ENCODE measurements at regions not wholly inside any gene's neighbourhood (a gene's known extent, or its start where the extent isn't known, plus 50 kb on each side); places are given as distances from the start of the nearest gene placed in this dataset.

DNA sequence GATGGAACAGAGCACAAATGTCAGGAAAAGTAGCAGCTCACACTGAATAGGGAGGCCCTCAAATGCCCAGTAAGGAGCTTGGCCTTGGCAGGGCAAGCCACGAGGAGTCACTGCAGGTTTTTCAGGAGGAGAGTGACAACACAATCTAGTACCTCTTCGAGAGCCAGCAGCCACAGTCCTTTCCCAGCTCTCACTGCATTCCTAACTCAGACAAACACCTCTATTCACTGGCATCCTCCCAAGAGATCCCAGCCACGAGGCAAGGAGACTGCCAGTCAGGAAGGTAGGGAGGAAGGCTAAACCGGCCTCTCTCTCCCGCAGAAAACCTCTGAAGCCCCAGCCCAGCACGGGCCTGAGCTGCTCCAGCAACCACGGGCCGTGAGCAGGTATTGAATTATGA lies 146.0 kb upstream of the SMAD3 start:
- CTCF ChIA-PET: interaction anchor here (1.6 to 2.6 kb wide), 2 partner anchors 12 to 16 kb away, joined by 4 to 14 read pairs; no protein-coding TSS in a partner anchor
- Mint-ChIP-seq H3K4me1 (ENCODE audit: low read depth) (peaks cover 21% of the 10 kb centered on the region), H3K27me3 (ENCODE audit: low read depth) (peaks cover 35% of the 10 kb centered on the region), H3K36me3 (ENCODE audit: low read depth) (peaks cover 14% of the 10 kb centered on the region), H3K4me3 (no peak overlapping the region), H3K9me3 (ENCODE audit: insufficient read depth) (peaks cover 22% of the 10 kb centered on the region), H3K27ac (no peak overlapping the region)
- POLR2A ChIA-PET: no interaction called here
- ATAC-seq (no peak), DNase-seq (no peak)

DNA sequence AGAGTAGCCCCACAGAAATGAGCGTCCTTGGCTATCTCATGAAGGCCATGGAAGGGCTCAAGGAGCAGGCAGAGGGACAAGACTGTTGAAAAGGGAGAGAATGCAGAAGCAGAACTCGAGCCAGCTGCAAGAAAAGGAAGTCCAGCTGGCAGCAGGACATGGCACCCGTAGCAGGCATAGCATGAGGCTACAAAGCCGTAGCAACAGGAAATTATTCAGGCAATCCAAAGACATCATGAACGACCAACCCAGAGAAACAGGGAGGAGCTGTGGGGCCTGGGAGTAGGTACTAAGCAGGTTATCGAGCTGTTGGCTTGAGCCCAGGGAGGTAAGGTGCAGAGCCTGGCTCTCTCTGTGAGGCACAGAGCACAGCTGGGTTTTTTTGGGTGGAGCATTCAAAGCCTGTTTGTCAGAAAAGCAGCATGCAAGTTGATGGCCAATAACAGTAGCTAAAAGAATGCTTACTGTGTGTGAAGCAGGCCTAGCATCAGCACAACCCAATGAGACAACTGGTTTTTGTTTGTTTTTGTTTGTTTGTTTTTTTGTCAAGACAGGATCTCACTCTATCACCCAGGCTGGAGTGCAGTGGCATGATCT lies 144.0 kb upstream of the SMAD3 start:
- CTCF ChIA-PET: interaction anchor here (0.9 to 4.5 kb wide), 4 partner anchors 10 to 407 kb away, joined by 3 to 20 read pairs (median 4); no protein-coding TSS in a partner anchor
- Mint-ChIP-seq H3K27ac (no peak overlapping the region), H3K4me1 (ENCODE audit: low read depth) (peaks cover 17% of the 10 kb centered on the region), H3K36me3 (ENCODE audit: low read depth) (peaks cover 10% of the 10 kb centered on the region), H3K27me3 (ENCODE audit: low read depth) (peaks cover 29% of the 10 kb centered on the region), H3K4me3 (no peak overlapping the region), H3K9me3 (ENCODE audit: insufficient read depth) (peaks cover 21% of the 10 kb centered on the region)
- ATAC-seq (no peak), DNase-seq (no peak)
- POLR2A ChIA-PET: no interaction called here

DNA sequence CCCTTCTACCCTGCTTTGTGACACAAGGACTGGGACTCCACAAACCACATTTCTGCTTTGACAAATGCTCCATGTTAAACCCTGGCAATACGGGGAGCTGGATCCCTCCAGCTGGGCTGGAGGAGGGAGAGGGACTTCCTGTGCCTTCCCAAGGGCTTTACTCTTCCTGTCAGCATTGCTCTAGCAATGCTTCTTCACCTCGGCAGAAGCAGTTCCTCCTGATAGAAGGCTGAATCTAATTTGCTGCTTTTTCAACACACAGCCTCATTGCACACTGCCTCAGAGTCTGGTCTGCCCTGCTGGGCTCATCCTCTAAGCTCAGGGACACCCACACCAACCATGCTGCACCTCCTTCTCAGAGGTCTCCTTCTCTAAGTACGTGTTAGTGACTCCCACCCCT lies 142.8 kb upstream of the SMAD3 start:
- no peak overlapping the region for H3K27ac Mint-ChIP-seq
- POLR2A ChIA-PET: no interaction called here
- CTCF ChIA-PET: interaction anchor here (1.5 to 4.5 kb wide), 4 partner anchors 11 to 406 kb away, joined by 3 to 20 read pairs (median 6); no protein-coding TSS in a partner anchor
- H3K4me3 Mint-ChIP-seq: no peak overlapping the region
- ATAC-seq: no peak
- peaks cover 22% of the 10 kb centered on the region for H3K27me3 Mint-ChIP-seq (ENCODE audit: low read depth)
- H3K9me3 Mint-ChIP-seq (ENCODE audit: insufficient read depth): peaks cover 10% of the 10 kb centered on the region
- H3K36me3 Mint-ChIP-seq (ENCODE audit: low read depth): peaks cover 3% of the 10 kb centered on the region
- H3K4me1 Mint-ChIP-seq (ENCODE audit: low read depth): peaks cover 15% of the 10 kb centered on the region
- DNase-seq: no peak

- ChIA-PET POLR2A (no interaction called here), CTCF (interaction anchor here (1.9 to 4.5 kb wide), 2 partner anchors 12 to 20 kb away, joined by 8 to 20 read pairs; no protein-coding TSS in a partner anchor)
- ATAC-seq: peak; percentile 78
Measured at GRCh38 chr15:66923438-66923881, 141.9 kb upstream of the SMAD3 start.

DNA sequence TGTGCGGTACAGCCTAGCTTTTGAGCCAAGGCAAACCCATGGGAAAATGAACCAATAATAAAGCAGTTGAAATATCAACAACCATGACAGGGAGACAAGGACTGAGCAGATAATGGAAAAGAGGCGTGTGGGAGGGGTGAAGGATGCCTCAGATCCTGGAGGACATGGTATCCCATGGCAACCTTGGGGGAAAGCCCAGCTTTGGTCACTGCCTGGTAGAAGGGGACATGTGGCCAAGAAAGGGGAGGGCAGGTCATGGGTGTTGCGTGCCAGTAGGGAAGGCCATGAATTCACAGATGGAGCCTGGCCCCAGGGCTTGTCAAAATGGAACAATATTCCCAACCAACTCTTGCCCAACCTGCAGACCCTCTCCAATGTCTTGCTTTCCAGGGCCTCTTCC lies 140.5 kb upstream of the SMAD3 start:
- H3K9me3 Mint-ChIP-seq (ENCODE audit: insufficient read depth): peaks cover 3% of the 10 kb centered on the region
- H3K36me3 Mint-ChIP-seq (ENCODE audit: low read depth): no peaks in the 10 kb centered on the region
- POLR2A ChIA-PET: no interaction called here
- CTCF ChIA-PET: interaction anchor here (1.3 kb wide), 1 partner anchor 22 kb away, joined by 3 read pairs; no protein-coding TSS in a partner anchor
- no peak for DNase-seq
- H3K4me1 Mint-ChIP-seq (ENCODE audit: low read depth): peaks cover 15% of the 10 kb centered on the region
- no peak for ATAC-seq
- H3K27me3 Mint-ChIP-seq (ENCODE audit: low read depth): peaks cover 21% of the 10 kb centered on the region
- no peak overlapping the region for H3K4me3 Mint-ChIP-seq
- no peak overlapping the region for H3K27ac Mint-ChIP-seq

More at GRCh38 chr15:66923438-66923881, 141.9 kb upstream of the SMAD3 start:
- DNase-seq: peak; percentile 60
- Mint-ChIP-seq H3K4me3 (no peak overlapping the region), H3K4me1 (ENCODE audit: low read depth) (peaks cover 15% of the 10 kb centered on the region), H3K27ac (no peak overlapping the region), H3K36me3 (ENCODE audit: low read depth) (no peaks in the 10 kb centered on the region), H3K9me3 (ENCODE audit: insufficient read depth) (peaks cover 3% of the 10 kb centered on the region), H3K27me3 (ENCODE audit: low read depth) (peaks cover 26% of the 10 kb centered on the region)

DNA sequence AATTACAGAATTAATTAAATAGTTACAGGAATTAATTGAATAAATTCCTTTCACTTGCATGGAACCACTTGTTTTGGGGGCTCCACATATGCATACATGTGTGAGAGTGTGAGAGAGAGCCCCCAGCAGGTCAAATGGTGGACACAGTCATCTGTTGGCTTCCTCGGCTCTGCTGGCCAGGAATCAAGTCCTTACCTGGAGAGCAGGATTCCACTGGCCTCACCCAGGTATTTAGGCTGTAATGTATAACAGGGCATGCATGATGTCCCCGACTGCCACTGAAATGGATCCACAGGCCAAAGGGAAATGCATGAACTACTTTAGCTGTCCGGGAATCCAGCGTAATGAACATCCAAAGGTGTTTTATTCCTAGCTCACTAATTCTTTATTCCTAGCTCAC lies 139.7 kb upstream of the SMAD3 start:
- no peak for ATAC-seq
- peaks cover 15% of the 10 kb centered on the region for H3K4me1 Mint-ChIP-seq (ENCODE audit: low read depth)
- no peak overlapping the region for H3K27ac Mint-ChIP-seq
- H3K27me3 Mint-ChIP-seq (ENCODE audit: low read depth): peaks cover 19% of the 10 kb centered on the region
- H3K36me3 Mint-ChIP-seq (ENCODE audit: low read depth): no peaks in the 10 kb centered on the region
- H3K9me3 Mint-ChIP-seq (ENCODE audit: insufficient read depth): peaks cover 3% of the 10 kb centered on the region
- POLR2A ChIA-PET: no interaction called here
- CTCF ChIA-PET: interaction anchor here (1.3 kb wide), 1 partner anchor 21 kb away, joined by 3 read pairs; no protein-coding TSS in a partner anchor
- H3K4me3 Mint-ChIP-seq: no peak overlapping the region
- no peak for DNase-seq

DNA sequence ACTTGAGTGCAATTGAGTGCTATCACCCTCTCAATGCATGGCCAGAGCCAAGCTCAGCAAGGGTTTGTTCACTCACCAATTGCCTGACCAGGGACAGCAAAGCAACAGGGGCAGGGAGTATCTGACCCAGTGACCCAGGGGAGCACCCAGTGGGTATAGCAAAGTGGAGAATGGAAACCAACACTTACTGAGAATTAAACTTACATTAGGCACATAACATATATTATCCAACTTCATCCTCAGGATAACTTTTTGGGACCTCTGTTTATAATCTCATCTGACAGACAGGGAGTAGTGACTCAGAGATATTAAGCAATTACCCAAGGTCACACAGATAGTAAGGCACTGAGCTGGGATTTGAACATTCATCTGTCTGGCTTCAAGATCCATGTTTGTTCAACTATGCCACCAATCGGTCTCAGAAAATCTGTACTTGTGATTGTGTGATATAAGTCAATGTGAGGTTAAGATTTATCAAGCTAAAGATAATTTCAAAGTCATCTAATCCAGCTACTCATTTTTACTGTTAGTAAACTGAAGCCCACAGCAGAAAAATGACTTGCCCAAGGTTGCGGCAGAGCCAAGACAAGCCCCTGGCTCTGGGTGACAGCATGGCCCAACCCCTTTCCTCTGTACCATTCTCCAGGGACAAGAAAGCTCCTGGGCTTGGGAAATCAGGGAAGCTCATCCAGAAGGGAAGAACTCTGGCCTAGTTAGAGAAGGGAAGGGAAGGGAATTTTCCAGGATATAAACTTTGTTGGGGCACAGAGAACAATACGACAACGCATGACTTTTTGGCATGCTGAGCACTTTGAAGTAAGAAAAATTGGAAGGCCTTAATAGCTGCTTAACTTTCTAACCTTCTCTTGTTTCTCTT lies 138.0 kb upstream of the SMAD3 start:
- H3K4me1 Mint-ChIP-seq (ENCODE audit: low read depth): peaks cover 10% of the 10 kb centered on the region
- no peak for DNase-seq
- no peak for ATAC-seq
- H3K9me3 Mint-ChIP-seq (ENCODE audit: insufficient read depth): peaks cover 2% of the 10 kb centered on the region
- ChIA-PET CTCF (interaction anchor here (0.5 to 2.1 kb wide), 3 partner anchors 24 to 683 kb away, joined by 3 to 8 read pairs (median 4); no protein-coding TSS in a partner anchor), POLR2A (no interaction called here)
- no peak overlapping the region for H3K4me3 Mint-ChIP-seq
- no peak overlapping the region for H3K27ac Mint-ChIP-seq
- peaks cover 16% of the 10 kb centered on the region for H3K27me3 Mint-ChIP-seq (ENCODE audit: low read depth)
- H3K36me3 Mint-ChIP-seq (ENCODE audit: low read depth): no peaks in the 10 kb centered on the region

GRCh38 chr15:66928101-66928500 lies 137.3 kb upstream of the SMAD3 start:
- POLR2A ChIA-PET: no interaction called here

GRCh38 chr15:66928784-66929183 lies 136.6 kb upstream of the SMAD3 start:
- POLR2A ChIA-PET: no interaction called here
- no peak for ATAC-seq
- H3K36me3 Mint-ChIP-seq (ENCODE audit: low read depth): no peaks in the 10 kb centered on the region
- DNase-seq: no peak
- H3K4me1 Mint-ChIP-seq (ENCODE audit: low read depth): no peaks in the 10 kb centered on the region
- H3K9me3 Mint-ChIP-seq (ENCODE audit: insufficient read depth): peaks cover 8% of the 10 kb centered on the region
- H3K4me3 Mint-ChIP-seq: no peak overlapping the region
- CTCF ChIA-PET: no interaction called here
- peaks cover 11% of the 10 kb centered on the region for H3K27me3 Mint-ChIP-seq (ENCODE audit: low read depth)
- no peak overlapping the region for H3K27ac Mint-ChIP-seq

More at GRCh38 chr15:66928101-66928500, 137.3 kb upstream of the SMAD3 start:
- Mint-ChIP-seq H3K27ac (no peak overlapping the region), H3K4me3 (no peak overlapping the region), H3K4me1 (ENCODE audit: low read depth) (peaks cover 5% of the 10 kb centered on the region), H3K36me3 (ENCODE audit: low read depth) (no peaks in the 10 kb centered on the region), H3K27me3 (ENCODE audit: low read depth) (peaks cover 14% of the 10 kb centered on the region), H3K9me3 (ENCODE audit: insufficient read depth) (peaks cover 3% of the 10 kb centered on the region)
- DNase-seq (no peak), ATAC-seq (no peak)
- CTCF ChIA-PET: interaction anchor here (2.1 kb wide), 1 partner anchor 25 kb away, joined by 8 read pairs; no protein-coding TSS in a partner anchor

DNA sequence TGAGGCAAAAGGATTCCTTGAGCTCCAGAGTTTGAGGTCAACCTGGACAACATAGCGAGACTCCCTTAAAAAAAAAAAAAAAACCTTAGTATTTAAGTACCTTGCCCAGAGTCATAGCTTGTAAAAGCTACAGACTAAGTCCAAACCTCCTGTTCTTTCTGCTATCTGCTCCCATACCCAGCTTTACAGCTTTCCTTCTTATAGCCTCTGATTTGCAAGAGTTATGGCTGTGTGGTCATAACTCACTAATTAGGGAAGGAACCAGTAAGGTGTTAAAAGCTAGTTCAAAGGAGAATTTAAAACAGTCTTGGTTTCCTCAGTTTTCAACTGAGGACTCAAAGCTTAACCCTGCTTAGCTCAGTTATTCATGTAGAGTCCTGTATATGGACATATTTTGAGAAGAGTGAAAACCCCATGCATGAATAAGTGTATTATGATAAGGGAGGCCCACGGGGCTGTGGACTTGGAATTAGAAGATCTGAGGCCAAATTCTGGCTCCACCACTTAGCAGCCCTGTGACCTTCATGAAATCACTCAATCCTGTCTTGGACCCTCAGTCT lies 135.5 kb upstream of the SMAD3 start:
- Mint-ChIP-seq H3K4me3 (no peak overlapping the region), H3K36me3 (ENCODE audit: low read depth) (peaks cover 2% of the 10 kb centered on the region), H3K9me3 (ENCODE audit: insufficient read depth) (peaks cover 11% of the 10 kb centered on the region), H3K4me1 (ENCODE audit: low read depth) (no peaks in the 10 kb centered on the region), H3K27me3 (ENCODE audit: low read depth) (peaks cover 13% of the 10 kb centered on the region), H3K27ac (no peak overlapping the region)
- no peak for ATAC-seq
- ChIA-PET POLR2A (no interaction called here), CTCF (interaction anchor here (0.6 to 1.2 kb wide), 2 partner anchors 27 to 594 kb away, joined by 3 to 4 read pairs; no protein-coding TSS in a partner anchor)
- no peak for DNase-seq

GRCh38 chr15:66931768-66932633 lies 133.4 kb upstream of the SMAD3 start:
- Mint-ChIP-seq H3K4me3 (no peak overlapping the region), H3K9me3 (ENCODE audit: insufficient read depth) (peaks cover 18% of the 10 kb centered on the region), H3K27ac (no peak overlapping the region), H3K4me1 (ENCODE audit: low read depth) (no peaks in the 10 kb centered on the region), H3K27me3 (ENCODE audit: low read depth) (peaks cover 13% of the 10 kb centered on the region), H3K36me3 (ENCODE audit: low read depth) (peaks cover 2% of the 10 kb centered on the region)
- ATAC-seq: no peak
- DNase-seq: no peak
- CTCF ChIA-PET: interaction anchor here (2.0 kb wide), 1 partner anchor 28 kb away, joined by 6 read pairs; no protein-coding TSS in a partner anchor
- POLR2A ChIA-PET: no interaction called here
